ENCODE measurements at regions not wholly inside any gene's neighbourhood (a gene's known extent, or its start where the extent isn't known, plus 50 kb on each side); places are given as distances from the start of the nearest gene placed in this dataset.

GRCh38 chr18:66813138-66813537, 209.2 kb upstream of the CDH19 start:
- Histone ChIP-seq H3K4me1 (ENCODE audit: control insufficient read depth in 2 of 2, insufficient read depth in 1 of 2, low read depth in 1 of 2, low read length in 2 of 2) (peaks cover 0 to 3% of the 10 kb centered on the region in 2 donors), H2BK12ac (ENCODE audit: low read length) (no peak overlapping the region), H3K18ac (ENCODE audit: low read length) (no peak overlapping the region), H3K27ac (replicated peaks; ENCODE audit: low read length) (no peak overlapping the region), H3K9ac (ENCODE audit: low read depth, low read length, poor library complexity) (no peak overlapping the region), H4K8ac (ENCODE audit: low read depth, low read length) (no peak overlapping the region), H2AK5ac (ENCODE audit: low read depth, low read length) (no peak overlapping the region), H2BK120ac (ENCODE audit: low read depth, low read length) (no peak overlapping the region), H3K27me3 (ENCODE audit: control insufficient read depth in 3 of 3, insufficient read depth in 3 of 3, low read depth in 1 of 3, low read length in 3 of 3) (no peaks in the 10 kb centered on the region), H3K4ac (ENCODE audit: low read length) (no peak overlapping the region), H4K91ac (ENCODE audit: low read depth, low read length, poor library complexity) (no peak overlapping the region), H3K23ac (ENCODE audit: low read depth, low read length, poor library complexity) (no peak overlapping the region), H3K4me3 (ENCODE audit: low read length in 2 of 2) (no peak overlapping the region), H3K79me1 (ENCODE audit: low read depth, low read length) (no peaks in the 10 kb centered on the region), H2BK15ac (ENCODE audit: low read length) (no peak overlapping the region), H3K14ac (ENCODE audit: low read length) (no peak overlapping the region), H3K4me2 (ENCODE audit: insufficient read depth, low read length, poor library complexity, severe bottlenecking) (no peak overlapping the region), H2BK5ac (ENCODE audit: low read length) (no peak overlapping the region), H2AFZ (ENCODE audit: low read length) (no peak overlapping the region), H3K9me3 (replicated peaks in 1 of 2; ENCODE audit: control insufficient read depth in 2 of 2, insufficient read depth in 1 of 2, low read depth in 1 of 2, low read length in 2 of 2) (no peaks in the 10 kb centered on the region), H3K36me3 (replicated peaks in 1 of 2; ENCODE audit: control insufficient read depth in 2 of 2, insufficient read depth in 2 of 2, low read length in 2 of 2) (no peaks in the 10 kb centered on the region)
- DNase-seq (ENCODE audit: low spot score): no peak

- no peak overlapping the region for H3K4me3 ChIP-seq (ENCODE audit: low read length in 2 of 2)
- no peak for DNase-seq (ENCODE audit: low spot score)
Observed at GRCh38 chr18:66795051-66795450, 191.2 kb upstream of the CDH19 start.

GRCh38 chr18:66792466-66792865, 188.6 kb upstream of the CDH19 start:
- H2AK5ac ChIP-seq (ENCODE audit: low read depth, low read length): no peak overlapping the region
- H3K4me3 ChIP-seq (ENCODE audit: low read length in 2 of 2): no peak overlapping the region
- H3K79me1 ChIP-seq (ENCODE audit: low read depth, low read length): no peaks in the 10 kb centered on the region
- H3K36me3 ChIP-seq (replicated peaks in 1 of 2; ENCODE audit: control insufficient read depth in 2 of 2, insufficient read depth in 2 of 2, low read length in 2 of 2): no peaks in the 10 kb centered on the region
- H3K27me3 ChIP-seq (ENCODE audit: control insufficient read depth in 3 of 3, insufficient read depth in 3 of 3, low read depth in 1 of 3, low read length in 3 of 3): no peaks in the 10 kb centered on the region
- H3K9ac ChIP-seq (ENCODE audit: low read depth, low read length, poor library complexity): no peak overlapping the region
- no peak overlapping the region for H2BK5ac ChIP-seq (ENCODE audit: low read length)
- no peak for DNase-seq (ENCODE audit: low spot score)
- H2BK15ac ChIP-seq (ENCODE audit: low read length): no peak overlapping the region
- H3K27ac ChIP-seq (replicated peaks; ENCODE audit: low read length): no peak overlapping the region
- H2AFZ ChIP-seq (ENCODE audit: low read length): peak overlapping the region; percentile 57
- no peak overlapping the region for H2BK12ac ChIP-seq (ENCODE audit: low read length)
- H3K23ac ChIP-seq (ENCODE audit: low read depth, low read length, poor library complexity): no peak overlapping the region
- H3K4me1 ChIP-seq (ENCODE audit: control insufficient read depth in 2 of 2, insufficient read depth in 1 of 2, low read depth in 1 of 2, low read length in 2 of 2): no peaks in the 10 kb centered on the region
- H3K4me2 ChIP-seq (ENCODE audit: insufficient read depth, low read length, poor library complexity, severe bottlenecking): no peak overlapping the region
- H3K4ac ChIP-seq (ENCODE audit: low read length): no peak overlapping the region
- H4K91ac ChIP-seq (ENCODE audit: low read depth, low read length, poor library complexity): no peak overlapping the region
- no peak overlapping the region for H4K8ac ChIP-seq (ENCODE audit: low read depth, low read length)
- H3K14ac ChIP-seq (ENCODE audit: low read length): no peak overlapping the region
- H3K9me3 ChIP-seq (replicated peaks in 1 of 2; ENCODE audit: control insufficient read depth in 2 of 2, insufficient read depth in 1 of 2, low read depth in 1 of 2, low read length in 2 of 2): no peaks in the 10 kb centered on the region
- H3K18ac ChIP-seq (ENCODE audit: low read length): no peak overlapping the region
- H2BK120ac ChIP-seq (ENCODE audit: low read depth, low read length): no peak overlapping the region
- no CpG with 5 or more reads among the region's 3 CpGs for WGBS, 2 donors (ENCODE audit: extremely low coverage in 2 of 2, insufficient read length in 2 of 2, insufficient replicate concordance in 1 of 2)

More at GRCh38 chr18:66795051-66795450, 191.2 kb upstream of the CDH19 start:
- H3K9me3 ChIP-seq (replicated peaks in 1 of 2; ENCODE audit: control insufficient read depth in 2 of 2, insufficient read depth in 1 of 2, low read depth in 1 of 2, low read length in 2 of 2): no peaks in the 10 kb centered on the region
- no peak overlapping the region for H4K8ac ChIP-seq (ENCODE audit: low read depth, low read length)
- no peak overlapping the region for H2AFZ ChIP-seq (ENCODE audit: low read length)
- H3K4me2 ChIP-seq (ENCODE audit: insufficient read depth, low read length, poor library complexity, severe bottlenecking): no peak overlapping the region
- H3K9ac ChIP-seq (ENCODE audit: low read depth, low read length, poor library complexity): no peak overlapping the region
- no peak overlapping the region for H3K23ac ChIP-seq (ENCODE audit: low read depth, low read length, poor library complexity)
- no peaks in the 10 kb centered on the region for H3K79me1 ChIP-seq (ENCODE audit: low read depth, low read length)
- no peak overlapping the region for H3K27ac ChIP-seq (replicated peaks; ENCODE audit: low read length)
- no peak overlapping the region for H2BK5ac ChIP-seq (ENCODE audit: low read length)
- H3K27me3 ChIP-seq (ENCODE audit: control insufficient read depth in 3 of 3, insufficient read depth in 3 of 3, low read depth in 1 of 3, low read length in 3 of 3): no peaks in the 10 kb centered on the region
- no peak overlapping the region for H2BK120ac ChIP-seq (ENCODE audit: low read depth, low read length)
- H2BK12ac ChIP-seq (ENCODE audit: low read length): no peak overlapping the region
- H3K18ac ChIP-seq (ENCODE audit: low read length): no peak overlapping the region
- H2AK5ac ChIP-seq (ENCODE audit: low read depth, low read length): no peak overlapping the region
- WGBS, 2 donors (ENCODE audit: extremely low coverage in 2 of 2, insufficient read length in 2 of 2, insufficient replicate concordance in 1 of 2): no CpG with 5 or more reads among the region's 3 CpGs
- H3K4me1 ChIP-seq (ENCODE audit: control insufficient read depth in 2 of 2, insufficient read depth in 1 of 2, low read depth in 1 of 2, low read length in 2 of 2): no peaks in the 10 kb centered on the region
- no peak overlapping the region for H3K4ac ChIP-seq (ENCODE audit: low read length)
- H2BK15ac ChIP-seq (ENCODE audit: low read length): no peak overlapping the region
- no peak overlapping the region for H4K91ac ChIP-seq (ENCODE audit: low read depth, low read length, poor library complexity)
- no peaks in the 10 kb centered on the region for H3K36me3 ChIP-seq (replicated peaks in 1 of 2; ENCODE audit: control insufficient read depth in 2 of 2, insufficient read depth in 2 of 2, low read length in 2 of 2)
- H3K14ac ChIP-seq (ENCODE audit: low read length): no peak overlapping the region

GRCh38 chr18:66780609-66781008, 176.7 kb upstream of the CDH19 start:
- H3K14ac ChIP-seq (ENCODE audit: low read length): no peak overlapping the region
- H3K4ac ChIP-seq (ENCODE audit: low read length): no peak overlapping the region
- H3K79me1 ChIP-seq (ENCODE audit: low read depth, low read length): no peaks in the 10 kb centered on the region
- no peak overlapping the region for H3K9ac ChIP-seq (ENCODE audit: low read depth, low read length, poor library complexity)
- H3K18ac ChIP-seq (ENCODE audit: low read length): no peak overlapping the region
- H3K4me1 ChIP-seq (ENCODE audit: control insufficient read depth in 2 of 2, insufficient read depth in 1 of 2, low read depth in 1 of 2, low read length in 2 of 2): no peaks in the 10 kb centered on the region
- no peak overlapping the region for H2AFZ ChIP-seq (ENCODE audit: low read length)
- H3K36me3 ChIP-seq (replicated peaks in 1 of 2; ENCODE audit: control insufficient read depth in 2 of 2, insufficient read depth in 2 of 2, low read length in 2 of 2): no peaks in the 10 kb centered on the region
- H4K91ac ChIP-seq (ENCODE audit: low read depth, low read length, poor library complexity): no peak overlapping the region
- no peak for DNase-seq (ENCODE audit: low spot score)
- H2BK15ac ChIP-seq (ENCODE audit: low read length): no peak overlapping the region
- H3K4me2 ChIP-seq (ENCODE audit: insufficient read depth, low read length, poor library complexity, severe bottlenecking): no peak overlapping the region
- no peak overlapping the region for H2BK5ac ChIP-seq (ENCODE audit: low read length)
- no peaks in the 10 kb centered on the region for H3K9me3 ChIP-seq (replicated peaks in 1 of 2; ENCODE audit: control insufficient read depth in 2 of 2, insufficient read depth in 1 of 2, low read depth in 1 of 2, low read length in 2 of 2)
- no peak overlapping the region for H3K4me3 ChIP-seq (ENCODE audit: low read length in 2 of 2)
- no peak overlapping the region for H3K27ac ChIP-seq (replicated peaks; ENCODE audit: low read length)
- H3K23ac ChIP-seq (ENCODE audit: low read depth, low read length, poor library complexity): no peak overlapping the region
- H2BK12ac ChIP-seq (ENCODE audit: low read length): no peak overlapping the region
- H2AK5ac ChIP-seq (ENCODE audit: low read depth, low read length): no peak overlapping the region
- WGBS, 2 donors (ENCODE audit: extremely low coverage in 2 of 2, insufficient read length in 2 of 2, insufficient replicate concordance in 1 of 2): no CpG with 5 or more reads among the region's 2 CpGs
- H2BK120ac ChIP-seq (ENCODE audit: low read depth, low read length): no peak overlapping the region
- no peaks in the 10 kb centered on the region for H3K27me3 ChIP-seq (ENCODE audit: control insufficient read depth in 3 of 3, insufficient read depth in 3 of 3, low read depth in 1 of 3, low read length in 3 of 3)
- no peak overlapping the region for H4K8ac ChIP-seq (ENCODE audit: low read depth, low read length)
